Uterus (tissue), 3 donors: ENCODE measurements at regions not wholly inside any gene's neighbourhood (a gene's known extent, or its start where the extent isn't known, plus 50 kb on each side); places are given as distances from the start of the nearest gene placed in this dataset.
A peak's percentile ranks its signal among the peaks of the same experiment; 100 is the strongest.
"Not testable (repeated sequence)": the region's sequence is repeated elsewhere in the genome, so short reads cannot be mapped to it uniquely, and the experiment has no call there.

ENCODE experiments used
- DNase-seq, 2 donors: peaks; one replicate each; pipeline ENCODE4 v3.0.0-alpha.2; 2019 to 2020
- H3K27ac ChIP-seq, 2 donors: fragments of 200-600 bp; sonication (generic); 1 replicate in 1 of 2; 2 replicates in 1 of 2; pipeline ENCODE4 v1.5.1; 2016 to 2018
- H3K27me3 ChIP-seq, 2 donors: fragments of 200-600 bp; sonication (generic); one replicate each; pipeline ENCODE4 v1.5.1; 2018 to 2019; ENCODE audit warnings: control low read depth in 1 of 2
- H3K36me3 ChIP-seq, 2 donors: fragments of 200-600 bp; sonication (generic); one replicate each; pipeline ENCODE4 v1.5.1; 2019; ENCODE audit warnings: control low read depth in 1 of 2
- H3K4me1 ChIP-seq, 2 donors: fragments of 200-600 bp; sonication (generic); one replicate each; pipeline ENCODE4 v1.5.1; 2018 to 2019; ENCODE audit warnings: control low read depth in 1 of 2
- H3K4me3 ChIP-seq, 2 donors: fragments of 200-600 bp; sonication (generic); 1 replicate in 1 of 2; 2 replicates in 1 of 2; pipeline ENCODE4 v1.5.1; 2018 to 2019; ENCODE audit warnings: mild to moderate bottlenecking in 1 of 2
- H3K9me3 ChIP-seq, 2 donors: fragments of 200-600 bp; sonication (generic); one replicate each; pipeline ENCODE4 v1.5.1; 2019; ENCODE audit warnings: control low read depth in 1 of 2
- intact Hi-C: fragments of 100-400 bp; cut with DNase I; formaldehyde crosslinking; loops from one replicate; pipeline ENCODE4 v1.15.1; 2023; ENCODE audit warnings: low total_unique reads
- donor health status: DM: yes; HTN: yes; CAD: no.

DNA sequence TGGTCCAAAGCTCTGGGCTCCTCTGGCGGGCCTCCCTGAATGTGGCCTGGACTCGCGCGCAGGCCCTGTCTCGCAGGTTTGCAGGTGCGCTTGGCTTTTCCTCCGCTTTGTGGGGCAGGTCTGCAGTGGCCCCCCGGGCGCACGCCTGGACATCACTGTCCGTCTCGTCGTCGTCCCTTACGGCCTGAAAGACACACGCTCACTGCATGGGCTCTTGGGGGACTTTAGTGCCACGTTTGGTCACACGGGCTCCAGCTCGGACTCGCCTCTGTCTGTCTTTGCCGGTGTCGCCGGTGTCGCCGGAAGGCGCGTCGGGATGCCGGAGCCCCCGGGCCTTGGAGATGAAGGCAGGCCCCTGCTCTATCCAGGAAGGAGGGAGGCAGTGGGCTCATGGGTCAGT lies 1419.9 kb upstream of the PCDH10 start:
- H3K27me3 ChIP-seq, intact Hi-C loops, H3K27ac ChIP-seq, H3K4me3 ChIP-seq, DNase-seq, H3K9me3 ChIP-seq, H3K36me3 ChIP-seq, H3K4me1 ChIP-seq: not testable (repeated sequence)

DNA sequence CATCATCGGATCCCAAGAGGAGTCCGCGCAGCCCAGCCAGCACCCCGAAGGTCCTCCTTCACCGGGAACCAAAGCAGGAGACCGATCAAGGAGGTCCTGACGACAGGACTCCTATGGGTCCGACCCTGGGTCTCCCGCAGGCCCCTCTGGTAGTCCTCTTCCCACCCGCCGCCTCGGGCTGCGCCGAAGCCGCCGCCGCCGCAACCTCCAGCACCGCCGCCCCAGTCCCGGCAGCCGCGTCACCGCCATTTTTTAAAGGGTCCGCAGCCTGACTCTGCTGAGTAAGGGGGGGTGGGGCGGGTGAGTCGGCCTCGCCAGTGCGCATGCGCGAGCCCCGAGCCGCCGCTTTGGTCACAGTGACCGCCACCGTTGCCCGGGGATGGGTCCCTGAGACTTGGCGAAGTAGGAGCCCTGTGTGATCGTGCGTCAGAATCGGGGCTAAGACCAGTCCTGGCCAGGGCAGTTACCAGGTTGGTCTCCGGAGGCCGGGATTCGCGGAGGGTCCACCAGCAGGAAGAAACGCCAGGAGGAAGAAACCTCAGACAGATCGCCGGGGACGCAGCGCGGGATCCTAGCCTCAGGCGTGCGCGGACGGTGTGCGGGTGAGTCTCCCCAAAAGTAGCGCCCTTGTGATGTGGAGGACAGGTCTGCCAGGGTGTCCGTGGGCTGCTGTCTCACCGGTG lies 1419.2 kb upstream of the PCDH10 start:
- H3K4me3 ChIP-seq, intact Hi-C loops, H3K27me3 ChIP-seq, H3K4me1 ChIP-seq, H3K36me3 ChIP-seq, H3K9me3 ChIP-seq, DNase-seq, H3K27ac ChIP-seq: not testable (repeated sequence)

DNA sequence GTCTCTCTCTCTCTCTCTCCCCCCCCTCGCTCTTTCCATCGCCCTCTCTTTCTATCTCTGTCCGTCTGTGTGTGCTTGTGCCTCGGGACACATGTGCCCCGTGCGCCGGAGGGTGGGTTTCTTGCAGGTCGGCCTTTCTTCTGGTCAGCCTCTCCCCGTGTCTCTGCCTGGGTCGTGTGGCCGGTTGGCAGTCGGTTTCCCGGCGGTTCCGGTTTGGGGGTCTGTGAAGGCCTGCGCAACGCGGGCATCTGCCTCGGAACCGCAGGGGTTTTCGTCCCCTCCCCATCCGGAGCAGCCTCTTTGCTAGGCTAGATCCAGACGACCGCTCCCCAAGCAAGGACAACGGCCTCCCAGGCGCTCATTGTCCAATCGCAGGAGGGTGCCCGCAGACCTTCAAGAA lies 1418.5 kb upstream of the PCDH10 start:
- H3K9me3 ChIP-seq, H3K4me3 ChIP-seq, H3K4me1 ChIP-seq, H3K36me3 ChIP-seq, H3K27ac ChIP-seq, H3K27me3 ChIP-seq, intact Hi-C loops, DNase-seq: not testable (repeated sequence)

DNA sequence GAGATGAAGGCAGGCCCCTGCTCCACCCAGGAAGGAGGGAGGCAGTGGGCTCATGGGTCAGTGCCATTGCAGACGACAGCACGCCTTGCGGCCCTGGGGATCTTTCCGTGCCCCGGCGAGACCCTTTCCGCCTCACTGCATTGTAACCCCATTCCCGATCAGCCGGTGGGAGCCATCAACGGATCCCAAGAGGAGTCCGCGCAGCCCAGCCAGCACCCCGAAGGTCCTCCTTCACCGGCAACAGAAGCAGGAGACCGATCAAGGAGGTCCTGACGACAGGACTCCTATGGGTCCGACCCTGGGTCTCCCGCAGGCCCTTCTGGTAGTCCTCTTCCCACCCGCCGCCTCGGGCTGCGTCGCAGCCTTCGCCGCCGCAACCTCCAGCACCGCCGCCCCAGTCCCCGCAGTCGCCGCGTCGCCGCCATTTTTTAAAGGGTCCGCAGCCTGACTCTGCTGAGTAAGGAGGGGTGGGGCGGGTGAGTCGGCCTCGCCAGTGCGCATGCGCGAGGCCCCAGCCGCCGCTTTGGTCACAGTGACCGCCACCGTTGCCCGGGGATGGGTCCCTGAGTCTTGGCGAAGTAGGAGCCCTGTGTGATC lies 1417.0 kb upstream of the PCDH10 start:
- intact Hi-C loops, DNase-seq, H3K27me3 ChIP-seq, H3K27ac ChIP-seq, H3K4me1 ChIP-seq, H3K9me3 ChIP-seq, H3K4me3 ChIP-seq, H3K36me3 ChIP-seq: not testable (repeated sequence)

DNA sequence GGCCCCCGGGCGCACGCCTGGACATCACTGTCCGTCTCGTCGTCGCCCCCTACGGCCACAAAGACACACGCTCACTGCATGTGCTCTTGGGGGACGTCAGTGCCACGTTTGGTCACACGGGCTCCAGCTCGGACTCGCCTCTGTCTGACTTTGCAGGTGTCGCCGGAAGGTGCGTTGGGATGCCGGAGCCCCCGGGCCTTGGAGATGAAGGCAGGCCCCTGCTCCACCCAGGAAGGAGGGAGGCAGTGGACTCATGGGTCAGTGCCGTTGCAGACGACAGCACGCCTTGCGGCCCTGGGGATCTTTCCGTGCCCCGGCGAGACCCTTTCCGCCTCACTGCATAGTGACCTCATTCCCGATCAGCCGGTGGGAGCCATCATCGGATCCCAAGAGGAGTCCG lies 1414.8 kb upstream of the PCDH10 start:
- H3K4me3 ChIP-seq, H3K27ac ChIP-seq, H3K9me3 ChIP-seq, intact Hi-C loops, H3K36me3 ChIP-seq, H3K4me1 ChIP-seq, DNase-seq, H3K27me3 ChIP-seq: not testable (repeated sequence)

DNA sequence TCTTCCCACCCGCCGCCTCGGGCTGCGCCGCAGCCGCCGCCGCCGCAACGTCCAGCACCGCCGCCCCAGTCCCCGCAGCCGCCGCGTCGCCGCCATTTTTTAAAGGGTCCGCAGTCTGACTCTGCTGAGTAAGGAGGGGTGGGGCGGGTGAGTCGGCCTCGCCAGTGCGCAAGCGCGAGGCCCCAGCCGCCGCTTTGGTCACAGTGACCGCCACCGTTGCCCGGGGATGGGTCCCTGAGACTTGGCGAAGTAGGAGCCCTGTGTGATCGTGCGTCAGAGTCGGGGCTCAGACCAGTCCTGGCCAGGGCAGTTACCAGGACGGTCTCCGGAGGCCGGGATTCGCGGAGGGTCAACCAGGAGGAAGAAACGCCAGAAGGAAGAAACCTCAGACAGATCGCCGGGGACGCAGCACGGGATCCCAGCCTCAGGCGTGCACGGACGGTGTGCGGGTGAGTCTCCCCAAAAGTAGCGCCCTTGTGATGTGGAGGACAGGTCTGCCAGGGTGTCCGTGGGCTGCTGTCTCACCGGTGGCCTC lies 1414.2 kb upstream of the PCDH10 start:
- H3K9me3 ChIP-seq, H3K4me1 ChIP-seq, intact Hi-C loops, H3K36me3 ChIP-seq, H3K27me3 ChIP-seq, DNase-seq, H3K27ac ChIP-seq, H3K4me3 ChIP-seq: not testable (repeated sequence)

DNA sequence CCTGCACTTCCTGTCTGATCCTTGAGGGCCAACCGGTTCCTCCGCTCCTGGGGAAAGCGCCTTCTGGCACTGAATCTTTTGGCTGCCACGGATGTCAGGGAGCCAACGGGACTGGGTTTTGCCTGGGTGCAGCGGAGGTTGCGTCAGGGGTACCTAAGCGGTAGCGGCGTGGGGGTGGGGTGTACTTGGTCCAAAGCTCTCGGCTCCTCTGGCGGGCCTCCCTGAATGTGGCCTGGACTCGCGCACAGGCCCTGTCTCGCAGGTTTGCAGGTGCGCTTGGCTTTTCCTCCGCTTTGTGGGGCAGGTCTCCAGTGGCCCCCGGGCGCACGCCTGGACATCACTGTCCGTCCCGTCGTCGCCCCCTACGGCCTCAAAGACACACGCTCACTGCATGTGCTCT lies 1410.1 kb upstream of the PCDH10 start:
- H3K36me3 ChIP-seq, DNase-seq, intact Hi-C loops, H3K4me3 ChIP-seq, H3K4me1 ChIP-seq, H3K9me3 ChIP-seq, H3K27ac ChIP-seq, H3K27me3 ChIP-seq: not testable (repeated sequence)

DNA sequence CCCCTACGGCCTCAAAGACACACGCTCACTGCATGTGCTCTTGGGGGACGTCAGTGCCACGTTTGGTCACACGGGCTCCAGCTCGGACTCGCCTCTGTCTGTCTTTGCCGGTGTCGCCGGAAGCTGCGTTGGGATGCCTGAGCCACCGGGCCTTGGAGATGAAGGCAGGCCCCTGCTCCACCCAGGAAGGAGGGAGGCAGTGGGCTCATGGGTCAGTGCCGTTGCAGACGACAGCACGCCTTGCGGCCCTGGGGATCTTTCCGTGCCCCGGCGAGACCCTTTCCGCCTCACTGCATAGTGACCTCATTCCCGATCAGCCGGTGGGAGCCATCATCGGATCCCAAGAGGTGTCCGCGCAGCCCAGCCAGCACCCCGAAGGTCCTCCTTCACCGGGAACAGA lies 1407.3 kb upstream of the PCDH10 start:
- H3K27me3 ChIP-seq, intact Hi-C loops, H3K36me3 ChIP-seq, H3K9me3 ChIP-seq, H3K4me1 ChIP-seq, H3K27ac ChIP-seq, H3K4me3 ChIP-seq, DNase-seq: not testable (repeated sequence)

DNA sequence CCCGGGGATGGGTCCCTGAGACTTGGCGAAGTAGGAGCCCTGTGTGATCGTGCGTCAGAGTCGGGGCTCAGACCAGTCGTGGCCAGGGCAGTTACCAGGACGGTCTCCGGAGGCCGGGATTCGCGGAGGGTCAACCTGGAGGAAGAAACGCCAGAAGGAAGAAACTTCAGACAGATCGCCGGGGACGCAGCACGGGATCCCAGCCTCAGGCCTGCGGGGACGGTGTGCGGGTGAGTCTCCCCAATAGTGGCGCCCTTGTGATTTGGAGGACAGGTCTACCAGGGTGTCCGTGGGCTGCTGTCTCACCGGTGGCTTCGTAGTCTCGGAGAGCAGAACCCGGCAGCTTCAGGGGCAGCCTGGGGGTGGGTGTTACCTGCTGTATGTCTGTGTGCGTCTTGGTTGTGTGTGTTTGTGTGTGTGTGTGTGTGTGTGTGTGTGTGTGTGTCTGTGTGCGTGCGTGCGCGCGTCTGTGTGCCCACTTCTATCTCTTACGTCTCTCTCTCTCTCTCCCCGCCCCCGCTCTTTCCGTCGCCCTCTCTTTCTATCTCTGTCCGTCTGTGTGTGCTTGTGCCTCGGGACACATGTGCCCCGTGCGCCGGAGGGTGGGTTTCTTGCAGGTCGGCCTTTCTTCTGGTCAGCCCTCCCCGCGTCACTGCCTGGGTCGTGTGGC lies 1406.4 kb upstream of the PCDH10 start:
- H3K27ac ChIP-seq, H3K36me3 ChIP-seq, H3K4me3 ChIP-seq, H3K4me1 ChIP-seq, intact Hi-C loops, H3K27me3 ChIP-seq, H3K9me3 ChIP-seq, DNase-seq: not testable (repeated sequence)

DNA sequence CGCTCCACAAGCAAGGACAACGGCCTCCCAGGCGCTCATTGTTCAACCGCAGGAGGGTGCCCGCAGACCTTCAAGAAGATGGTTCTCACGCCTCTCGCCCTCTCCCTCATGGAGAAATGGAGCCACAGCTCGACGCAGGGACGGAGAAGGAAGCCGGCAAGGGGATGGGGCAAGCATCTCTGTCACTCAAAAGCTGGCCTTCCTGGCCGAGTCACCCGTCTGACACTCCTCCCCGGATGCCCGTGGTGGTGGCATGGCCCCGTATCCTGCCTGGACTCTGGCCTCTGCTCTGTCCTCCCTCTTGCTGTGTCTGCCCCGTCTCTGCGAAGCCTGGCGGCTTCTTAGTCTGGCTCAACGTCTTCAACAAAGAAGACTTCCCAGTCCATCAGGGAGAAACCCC lies 1405.7 kb upstream of the PCDH10 start:
- H3K27ac ChIP-seq, H3K4me3 ChIP-seq, H3K4me1 ChIP-seq, H3K27me3 ChIP-seq, DNase-seq, intact Hi-C loops, H3K36me3 ChIP-seq, H3K9me3 ChIP-seq: not testable (repeated sequence)

DNA sequence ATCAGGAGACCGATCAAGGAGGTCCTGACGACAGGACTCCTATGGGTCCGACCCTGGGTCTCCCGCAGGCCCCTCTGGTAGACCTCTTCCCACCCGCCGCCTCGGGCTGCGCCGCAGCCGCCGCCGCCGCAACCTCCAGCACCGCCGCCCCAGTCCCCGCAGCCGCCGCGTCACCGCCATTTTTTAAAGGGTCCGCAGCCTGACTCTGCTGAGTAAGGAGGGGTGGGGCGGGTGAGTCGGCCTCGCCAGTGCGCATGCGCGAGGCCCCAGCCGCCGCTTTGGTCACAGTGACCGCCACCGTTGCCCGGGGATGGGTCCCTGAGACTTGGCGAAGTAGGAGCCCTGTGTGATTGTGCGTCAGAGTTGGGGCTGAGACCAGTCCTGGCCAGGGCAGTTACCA lies 1401.9 kb upstream of the PCDH10 start:
- H3K9me3 ChIP-seq, H3K27ac ChIP-seq, H3K4me3 ChIP-seq, H3K27me3 ChIP-seq, H3K4me1 ChIP-seq, DNase-seq, intact Hi-C loops, H3K36me3 ChIP-seq: not testable (repeated sequence)

DNA sequence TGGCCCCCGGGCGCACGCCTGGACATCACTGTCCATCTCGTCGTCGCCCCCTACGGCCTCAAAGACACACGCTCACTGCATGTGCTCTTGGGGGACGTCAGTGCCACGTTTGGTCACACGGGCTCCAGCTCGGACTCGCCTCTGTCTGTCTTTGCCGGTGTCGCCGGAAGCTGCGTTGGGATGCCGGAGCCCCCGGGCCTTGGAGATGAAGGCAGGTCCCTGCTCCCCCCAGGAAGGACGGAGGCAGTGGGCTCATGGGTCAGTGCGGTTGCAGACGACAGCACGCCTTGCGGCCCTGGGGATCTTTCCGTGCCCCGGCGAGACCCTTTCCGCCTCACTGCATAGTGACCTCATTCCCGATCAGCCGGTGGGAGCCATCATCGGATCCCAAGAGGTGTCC lies 1399.9 kb upstream of the PCDH10 start:
- H3K4me1 ChIP-seq, intact Hi-C loops, DNase-seq, H3K4me3 ChIP-seq, H3K36me3 ChIP-seq, H3K27ac ChIP-seq, H3K27me3 ChIP-seq, H3K9me3 ChIP-seq: not testable (repeated sequence)

DNA sequence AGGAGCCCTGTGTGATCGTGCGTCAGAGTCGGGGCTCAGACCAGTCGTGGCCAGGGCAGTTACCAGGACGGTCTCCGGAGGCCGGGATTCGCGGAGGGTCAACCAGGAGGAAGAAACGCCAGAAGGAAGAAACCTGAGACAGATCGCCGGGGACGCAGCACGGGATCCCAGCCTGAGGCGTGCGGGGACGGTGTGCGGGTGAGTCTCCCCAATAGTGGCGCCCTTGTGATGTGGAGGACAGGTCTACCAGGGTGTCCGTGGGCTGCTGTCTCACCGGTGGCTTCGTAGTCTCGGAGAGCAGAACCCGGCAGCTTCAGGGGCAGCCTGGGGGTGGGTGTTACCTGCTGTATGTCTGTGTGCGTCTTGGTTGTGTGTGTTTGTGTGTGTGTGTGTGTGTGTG lies 1399.1 kb upstream of the PCDH10 start:
- H3K4me1 ChIP-seq, H3K27me3 ChIP-seq, H3K27ac ChIP-seq, intact Hi-C loops, H3K9me3 ChIP-seq, H3K36me3 ChIP-seq, H3K4me3 ChIP-seq: not testable (repeated sequence)
- peak in 1 of 2 donors; percentile 37 for DNase-seq
